Muscle of back (tissue), 3 donors: ENCODE measurements at regions not wholly inside any gene's neighbourhood (a gene's known extent, or its start where the extent isn't known, plus 50 kb on each side); places are given as distances from the start of the nearest gene placed in this dataset.
A peak's percentile ranks its signal among the peaks of the same experiment; 100 is the strongest.

Experiments
- DNase-seq, 3 donors: peaks; one replicate each; pipeline versions ENCODE4 v3.0.0 to v3.0.0-alpha.2; 2013

GRCh38 chrY:8562456-8563090 lies 774.7 kb upstream of the TSPY4 start:
- no peak for DNase-seq

GRCh38 chrY:8564421-8564820 lies 772.8 kb upstream of the TSPY4 start:
- no peak for DNase-seq

GRCh38 chrY:8566198-8566597 lies 771.1 kb upstream of the TSPY4 start:
- DNase-seq = no peak

- no peak for DNase-seq
Measured at GRCh38 chrY:8570384-8570783, 766.9 kb upstream of the TSPY4 start.

GRCh38 chrY:8572916-8573315 lies 764.3 kb upstream of the TSPY4 start:
- DNase-seq = no peak

GRCh38 chrY:8582277-8582850 lies 754.9 kb upstream of the TSPY4 start:
- no peak for DNase-seq

- no peak for DNase-seq
Measured at GRCh38 chrY:8583191-8583590, 754.1 kb upstream of the TSPY4 start.

- DNase-seq = no peak
Measured at GRCh38 chrY:8590641-8591040, 746.6 kb upstream of the TSPY4 start.

GRCh38 chrY:8591821-8592516 lies 745.3 kb upstream of the TSPY4 start:
- DNase-seq = peak in 1 of 3 donors; percentile 3

- no peak for DNase-seq
Measured at GRCh38 chrY:8594657-8595056, 742.6 kb upstream of the TSPY4 start.

- no peak for DNase-seq
Measured at GRCh38 chrY:8599141-8599540, 738.1 kb upstream of the TSPY4 start.

GRCh38 chrY:8610620-8611019 lies 726.6 kb upstream of the TSPY4 start:
- no peak for DNase-seq

GRCh38 chrY:8611815-8612214 lies 725.4 kb upstream of the TSPY4 start:
- DNase-seq = no peak

GRCh38 chrY:8618302-8618701 lies 719.0 kb upstream of the TSPY4 start:
- no peak for DNase-seq

- DNase-seq = no peak
Measured at GRCh38 chrY:8622156-8622555, 715.1 kb upstream of the TSPY4 start.

- DNase-seq = no peak
Measured at GRCh38 chrY:8622856-8623255, 714.4 kb upstream of the TSPY4 start.

GRCh38 chrY:8629636-8630035 lies 707.6 kb upstream of the TSPY4 start:
- no peak for DNase-seq

GRCh38 chrY:8638111-8638510 lies 699.2 kb upstream of the TSPY4 start:
- no peak for DNase-seq

- no peak for DNase-seq
Measured at GRCh38 chrY:8644926-8645325, 692.3 kb upstream of the TSPY4 start.

- DNase-seq = no peak
Measured at GRCh38 chrY:8652445-8652844, 684.8 kb upstream of the TSPY4 start.

- DNase-seq = no peak
Measured at GRCh38 chrY:8655017-8655416, 682.2 kb upstream of the TSPY4 start.

- no peak for DNase-seq
Measured at GRCh38 chrY:8656101-8656500, 681.2 kb upstream of the TSPY4 start.

GRCh38 chrY:8656515-8656914 lies 680.7 kb upstream of the TSPY4 start:
- DNase-seq = no peak

- DNase-seq = no peak
Measured at GRCh38 chrY:8659721-8660120, 677.5 kb upstream of the TSPY4 start.
